ENCODE measurements at regions not wholly inside any gene's neighbourhood (a gene's known extent, or its start where the extent isn't known, plus 50 kb on each side); places are given as distances from the start of the nearest gene placed in this dataset.

- TF ChIP-seq CTCF (IDR thresholded peaks at IDR 0.05) (no peak), SIN3A (IDR thresholded peaks at IDR 0.05; ENCODE audit: borderline replicate concordance, insufficient read depth, low read depth, low read length) (no peak), POLR2AphosphoS5 (IDR thresholded peaks at IDR 0.05; ENCODE audit: low read depth, low read length) (no peak), REST (IDR thresholded peaks at IDR 0.05; ENCODE audit: insufficient read depth in 1 of 2, low read depth in 2 of 2, low read length in 1 of 2) (no peak)
Observed at GRCh38 chrX:45381366-45381765, 180.7 kb upstream of the DIPK2B start.

Measured in Panc1 (cell line).